Muscle of leg (tissue), 3 donors: ENCODE measurements at regions not wholly inside any gene's neighbourhood (a gene's known extent, or its start where the extent isn't known, plus 50 kb on each side); places are given as distances from the start of the nearest gene placed in this dataset.

Source experiments
- DNase-seq: peaks from one replicate; pipeline ENCODE4 v3.0.0; 2013
- H3K27ac ChIP-seq: one replicate; pipeline ENCODE4 v1.5.1; 2013; ENCODE audit warnings: mild to moderate bottlenecking, low read length, control low read depth
- H3K27me3 ChIP-seq: one replicate; pipeline ENCODE4 v1.6.1; 2013; ENCODE audit warnings: low read length; ENCODE audit not compliant: control insufficient read depth, insufficient read depth
- H3K36me3 ChIP-seq: one replicate; pipeline ENCODE4 v1.6.1; 2013; ENCODE audit warnings: low read length; ENCODE audit not compliant: control insufficient read depth, insufficient read depth
- H3K4me1 ChIP-seq: one replicate; pipeline ENCODE4 v1.6.1; 2013; ENCODE audit warnings: low read length; ENCODE audit not compliant: control insufficient read depth, insufficient read depth
- H3K4me3 ChIP-seq: one replicate; pipeline ENCODE4 v1.5.1; 2013; ENCODE audit warnings: low read length, control low read depth
- H3K9me3 ChIP-seq: replicated peaks from 2 replicates; pipeline ENCODE4 v1.6.1; 2013; ENCODE audit warnings: low read depth, low read length; ENCODE audit not compliant: control insufficient read depth
- WGBS: methylation state at CpG from one replicate; pipeline ENCODE4 v1.1.5; 2013; ENCODE audit warnings: missing lambda C conversion rate; ENCODE audit not compliant: insufficient coverage; 5-methylcytosine and 5-hydroxymethylcytosine counted together

- no peaks in the 10 kb centered on the region for H3K27me3 ChIP-seq
- H3K27ac ChIP-seq = no peak overlapping the region
- no peak overlapping the region for H3K4me3 ChIP-seq
- no CpG with 5 or more reads among the region's 3 CpGs for WGBS
- H3K36me3 ChIP-seq = no peaks in the 10 kb centered on the region
- no peaks in the 10 kb centered on the region for H3K9me3 ChIP-seq
- no peaks in the 10 kb centered on the region for H3K4me1 ChIP-seq
- DNase-seq = no peak
Observed at GRCh38 chr10:105843786-105844185, 1202.7 kb downstream of the SORCS3 start.

GRCh38 chr10:105840288-105840770 is 1199.2 kb downstream of the SORCS3 start:
- Histone ChIP-seq H3K27ac (no peak overlapping the region), H3K36me3 (no peaks in the 10 kb centered on the region), H3K4me3 (no peak overlapping the region), H3K4me1 (no peaks in the 10 kb centered on the region), H3K27me3 (no peaks in the 10 kb centered on the region), H3K9me3 (no peaks in the 10 kb centered on the region)
- WGBS = 41% methylated on average over 2 of the region's 6 CpGs
- no peak for DNase-seq

- DNase-seq = peak; percentile 60
- Histone ChIP-seq H3K36me3 (no peaks in the 10 kb centered on the region), H3K4me3 (peak overlapping the region; percentile 18), H3K27me3 (no peaks in the 10 kb centered on the region), H3K4me1 (no peaks in the 10 kb centered on the region), H3K9me3 (no peaks in the 10 kb centered on the region), H3K27ac (peak overlapping the region; percentile 53)
- no CpG with 5 or more reads among the region's 2 CpGs for WGBS
Observed at GRCh38 chr10:105838392-105838791, 1197.3 kb downstream of the SORCS3 start.

- peak; percentile 91 for DNase-seq
- Histone ChIP-seq H3K4me1 (no peaks in the 10 kb centered on the region), H3K9me3 (no peaks in the 10 kb centered on the region), H3K27ac (peak overlapping the region; percentile 53), H3K27me3 (no peaks in the 10 kb centered on the region), H3K36me3 (no peaks in the 10 kb centered on the region), H3K4me3 (peak overlapping the region; percentile 18)
- no CpG with 5 or more reads among the region's 2 CpGs for WGBS
Observed at GRCh38 chr10:105837951-105838350, 1196.9 kb downstream of the SORCS3 start.

- no peak overlapping the region for H3K27ac ChIP-seq
- H3K4me1 ChIP-seq = no peaks in the 10 kb centered on the region
- H3K36me3 ChIP-seq = no peaks in the 10 kb centered on the region
- whole genome bisulfite sequencing = 85% methylated on average over 2 of the region's 4 CpGs
- H3K4me3 ChIP-seq = no peak overlapping the region
- no peaks in the 10 kb centered on the region for H3K9me3 ChIP-seq
- DNase-seq = no peak
- no peaks in the 10 kb centered on the region for H3K27me3 ChIP-seq
Observed at GRCh38 chr10:105834261-105835059, 1193.4 kb downstream of the SORCS3 start.

- DNase-seq = no peak
- Histone ChIP-seq H3K4me1 (no peaks in the 10 kb centered on the region), H3K9me3 (peaks cover 2% of the 10 kb centered on the region), H3K27me3 (no peaks in the 10 kb centered on the region), H3K4me3 (no peak overlapping the region), H3K27ac (no peak overlapping the region), H3K36me3 (no peaks in the 10 kb centered on the region)
- WGBS = no CpG with 5 or more reads among the region's 1 CpG
Observed at GRCh38 chr10:105827133-105827532, 1186.0 kb downstream of the SORCS3 start.

- Histone ChIP-seq H3K4me1 (no peaks in the 10 kb centered on the region), H3K36me3 (no peaks in the 10 kb centered on the region), H3K27me3 (no peaks in the 10 kb centered on the region), H3K9me3 (peaks cover 3% of the 10 kb centered on the region), H3K27ac (no peak overlapping the region), H3K4me3 (no peak overlapping the region)
- WGBS = 60% methylated on average over 3 of the region's 8 CpGs
- DNase-seq = no peak
Observed at GRCh38 chr10:105807935-105808587, 1167.0 kb downstream of the SORCS3 start.

GRCh38 chr10:105803206-105803605 is 1162.1 kb downstream of the SORCS3 start:
- H3K4me1 ChIP-seq = no peaks in the 10 kb centered on the region
- no peak overlapping the region for H3K27ac ChIP-seq
- H3K36me3 ChIP-seq = no peaks in the 10 kb centered on the region
- DNase-seq = no peak
- H3K4me3 ChIP-seq = no peak overlapping the region
- no peaks in the 10 kb centered on the region for H3K27me3 ChIP-seq
- WGBS = no CpG with 5 or more reads among the region's 2 CpGs
- no peaks in the 10 kb centered on the region for H3K9me3 ChIP-seq

GRCh38 chr10:105800641-105801040 is 1159.6 kb downstream of the SORCS3 start:
- Histone ChIP-seq H3K9me3 (no peaks in the 10 kb centered on the region), H3K27me3 (no peaks in the 10 kb centered on the region), H3K4me1 (no peaks in the 10 kb centered on the region), H3K27ac (no peak overlapping the region), H3K4me3 (no peak overlapping the region), H3K36me3 (no peaks in the 10 kb centered on the region)
- no peak for DNase-seq
- no CpG with 5 or more reads among the region's 1 CpG for WGBS

GRCh38 chr10:105798328-105798889 is 1157.3 kb downstream of the SORCS3 start:
- no peaks in the 10 kb centered on the region for H3K4me1 ChIP-seq
- WGBS = 56% methylated on average over 1 of the region's 3 CpGs
- H3K27ac ChIP-seq = no peak overlapping the region
- no peak for DNase-seq
- H3K36me3 ChIP-seq = no peaks in the 10 kb centered on the region
- no peak overlapping the region for H3K4me3 ChIP-seq
- H3K9me3 ChIP-seq = no peaks in the 10 kb centered on the region
- H3K27me3 ChIP-seq = no peaks in the 10 kb centered on the region
